Thyroid gland (tissue), 4 donors: ENCODE measurements at regions not wholly inside any gene's neighbourhood (a gene's known extent, or its start where the extent isn't known, plus 50 kb on each side); places are given as distances from the start of the nearest gene placed in this dataset.

ENCODE experiments used
- DNase-seq, 2 donors: peaks; one replicate each; pipeline ENCODE4 v3.0.0-alpha.2; 2019
- H3K27ac ChIP-seq, 3 donors: fragments of 200-600 bp; sonication (generic); 1 replicate in 2 of 3; 2 replicates in 1 of 3; pipeline ENCODE4 v1.5.1; 2016 to 2019; ENCODE audit warnings: mild to moderate bottlenecking in 1 of 3, moderate library complexity in 1 of 3
- H3K27me3 ChIP-seq: fragments of 200-600 bp; sonication (generic); one replicate; pipeline ENCODE4 v1.5.1; 2019
- H3K36me3 ChIP-seq, 2 donors: fragments of 200-600 bp; sonication (generic); one replicate each; pipeline ENCODE4 v1.5.1; 2016 to 2019
- H3K4me1 ChIP-seq, 2 donors: fragments of 200-600 bp; sonication (generic); one replicate each; pipeline ENCODE4 v1.5.1; 2017 to 2019
- H3K4me3 ChIP-seq, 3 donors: fragments of 200-600 bp; sonication (generic); replicated peaks in 1 of 3; 1 replicate in 2 of 3; 2 replicates in 1 of 3; pipeline ENCODE4 v1.5.1; 2016; ENCODE audit warnings: mild to moderate bottlenecking in 1 of 3
- H3K9me3 ChIP-seq: fragments of 200-600 bp; sonication (generic); one replicate; pipeline ENCODE4 v1.5.1; 2017
- CTCF ChIP-seq, 6 experiments: fragments of 200-600 bp in 3 of 6; fragments of 450-650 bp in 3 of 6; sonication (generic) in 3 of 6; IDR thresholded peaks; one replicate each; pipeline ENCODE4 v1.5.1; 2016 to 2019; ENCODE audit warnings: antibody characterized with exemption in 6 of 6, mild to moderate bottlenecking in 2 of 6, inconsistent platforms in 1 of 6, moderate library complexity in 1 of 6
- POLR2A ChIP-seq, 2 donors: fragments of 450-650 bp; IDR thresholded peaks; one replicate each; pipeline ENCODE4 v1.6.1; 2017; ENCODE audit warnings: antibody characterized with exemption in 2 of 2, mild to moderate bottlenecking in 2 of 2, moderate library complexity in 1 of 2
- WGBS, 2 donors: methylation state at CpG; one replicate each; pipeline ENCODE4 v1.1.5; 2017; 5-methylcytosine and 5-hydroxymethylcytosine counted together
- intact Hi-C: fragments of 100-400 bp; cut with DNase I; formaldehyde crosslinking; loops from one replicate; pipeline ENCODE4 v1.15.1; 2023

- no peaks in the 10 kb centered on the region for H3K27me3 ChIP-seq
- no peak for DNase-seq
- H3K27ac ChIP-seq, result no peak overlapping the region
- intact Hi-C loops, result no loop called here
- TF ChIP-seq CTCF (IDR thresholded peaks at IDR 0.05), result no peak
- TF ChIP-seq POLR2A (IDR thresholded peaks at IDR 0.05), result no peak
- H3K36me3 ChIP-seq, result no peaks in the 10 kb centered on the region
- no peak overlapping the region for H3K4me3 ChIP-seq
- H3K9me3 ChIP-seq, result no peaks in the 10 kb centered on the region
- no peaks in the 10 kb centered on the region for H3K4me1 ChIP-seq
- 50 to 64% methylated on average over 2 of the region's 2 CpGs for WGBS, 2 donors
Observed at GRCh38 chr12:13304924-13305323, 108.4 kb downstream of the EMP1 start.

- TF ChIP-seq CTCF (IDR thresholded peaks at IDR 0.05) (no peak), POLR2A (IDR thresholded peaks at IDR 0.05) (no peak)
- 34 to 48% methylated on average over 1 of the region's 1 CpG for WGBS, 2 donors
- Histone ChIP-seq H3K4me1 (no peaks in the 10 kb centered on the region), H3K27ac (no peak overlapping the region), H3K27me3 (no peaks in the 10 kb centered on the region), H3K36me3 (no peaks in the 10 kb centered on the region), H3K9me3 (no peaks in the 10 kb centered on the region), H3K4me3 (no peak overlapping the region)
- no peak for DNase-seq
- intact Hi-C loops, result no loop called here
Observed at GRCh38 chr12:13299457-13299856, 102.9 kb downstream of the EMP1 start.

GRCh38 chr12:13293096-13293495, 96.6 kb downstream of the EMP1 start:
- no peaks in the 10 kb centered on the region for H3K9me3 ChIP-seq
- H3K36me3 ChIP-seq, result no peaks in the 10 kb centered on the region
- 37 to 44% methylated on average over 4 of the region's 4 CpGs for WGBS, 2 donors
- no peak for TF ChIP-seq POLR2A (IDR thresholded peaks at IDR 0.05)
- TF ChIP-seq CTCF (IDR thresholded peaks at IDR 0.05), result no peak
- no peak overlapping the region for H3K4me3 ChIP-seq
- intact Hi-C loops, result no loop called here
- no peak overlapping the region for H3K27ac ChIP-seq
- H3K27me3 ChIP-seq, result no peaks in the 10 kb centered on the region
- no peak for DNase-seq
- no peaks in the 10 kb centered on the region for H3K4me1 ChIP-seq

DNA sequence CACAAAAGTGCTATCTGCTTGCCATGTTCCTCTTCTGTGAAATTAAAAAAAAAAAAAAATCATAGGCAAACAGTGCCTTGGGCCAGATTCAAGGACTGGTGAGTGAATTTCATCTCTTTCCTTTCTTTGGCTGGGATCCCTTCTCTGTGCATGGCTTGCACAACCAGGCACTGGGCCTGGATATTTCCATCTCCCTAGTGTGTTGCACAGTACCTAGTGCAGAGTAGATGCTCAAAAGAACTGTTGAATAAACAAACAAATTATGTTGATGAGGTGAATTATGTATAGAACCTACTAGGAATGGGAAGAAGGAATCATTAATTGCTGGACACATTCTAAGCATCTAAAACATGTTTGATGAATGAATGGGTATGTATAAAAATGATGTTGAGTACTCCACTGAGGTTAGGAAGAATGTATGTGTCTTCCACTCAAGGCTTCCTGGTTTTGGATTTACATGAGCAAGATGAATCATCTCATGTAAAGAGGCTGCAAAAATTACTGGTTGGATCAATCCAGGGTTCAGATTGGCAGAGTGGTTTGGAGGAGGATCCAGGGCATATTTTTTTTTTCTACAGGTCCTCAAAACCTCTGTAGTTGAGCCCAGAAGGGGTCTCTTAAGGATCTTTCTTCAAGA, 93.2 kb downstream of the EMP1 start:
- no peak for TF ChIP-seq POLR2A (IDR thresholded peaks at IDR 0.05)
- TF ChIP-seq CTCF (IDR thresholded peaks at IDR 0.05), result no peak
- Histone ChIP-seq H3K4me1 (no peaks in the 10 kb centered on the region), H3K9me3 (no peaks in the 10 kb centered on the region), H3K27me3 (no peaks in the 10 kb centered on the region), H3K27ac (no peak overlapping the region), H3K4me3 (no peak overlapping the region), H3K36me3 (no peaks in the 10 kb centered on the region)
- intact Hi-C loops, result no loop called here
- no peak for DNase-seq

DNA sequence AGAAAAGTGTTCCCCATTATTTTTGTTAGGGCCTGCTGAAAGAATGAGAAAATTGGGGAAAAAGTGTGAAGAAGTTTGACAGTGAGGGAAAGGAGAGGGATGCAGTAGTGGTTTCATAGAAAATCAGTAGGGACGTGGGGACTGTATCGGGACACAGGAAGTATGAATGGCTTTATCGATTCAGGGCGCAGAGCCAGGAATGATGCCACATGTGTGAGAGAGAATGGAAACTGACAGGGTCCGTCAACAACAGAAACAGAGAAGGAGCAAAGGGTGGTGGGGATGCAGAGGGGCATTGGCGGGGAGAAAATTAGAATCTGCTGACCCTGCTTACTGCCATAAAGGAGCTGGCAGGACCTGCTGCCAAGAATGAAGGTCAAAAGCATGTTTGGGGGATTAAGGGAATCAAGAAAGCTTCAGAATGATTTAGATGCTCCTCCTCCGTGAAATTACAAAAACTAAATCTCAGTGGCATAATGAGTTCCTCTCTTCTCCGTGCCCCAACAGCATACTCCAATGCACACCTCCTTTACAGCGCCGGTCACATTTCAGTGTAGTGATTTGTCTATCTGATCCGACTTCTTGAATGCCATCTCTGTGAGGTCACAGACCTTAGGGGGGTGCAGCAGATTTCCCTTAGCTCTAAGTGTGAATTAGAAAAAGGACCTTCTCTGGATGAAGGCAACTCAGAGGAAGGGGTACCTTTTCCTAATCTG, 92.6 kb downstream of the EMP1 start:
- TF ChIP-seq CTCF (IDR thresholded peaks at IDR 0.05), result no peak
- no peak for TF ChIP-seq POLR2A (IDR thresholded peaks at IDR 0.05)
- no peaks in the 10 kb centered on the region for H3K36me3 ChIP-seq
- no peaks in the 10 kb centered on the region for H3K9me3 ChIP-seq
- no peak overlapping the region for H3K4me3 ChIP-seq
- DNase-seq, result no peak
- no peak overlapping the region for H3K27ac ChIP-seq
- intact Hi-C loops, result no loop called here
- H3K27me3 ChIP-seq, result no peaks in the 10 kb centered on the region
- H3K4me1 ChIP-seq, result no peaks in the 10 kb centered on the region
- 72 to 81% methylated on average over 11 of the region's 11 CpGs for WGBS, 2 donors
